B cell (primary cell): ENCODE measurements at regions not wholly inside any gene's neighbourhood (a gene's known extent, or its start where the extent isn't known, plus 50 kb on each side); places are given as distances from the start of the nearest gene placed in this dataset.

Experiments used
- EZH2 ChIP-seq: IDR thresholded peaks from 2 replicates; pipeline ENCODE4 v1.6.1; 2012; ENCODE audit warnings: borderline replicate concordance, low read depth, mild to moderate bottlenecking, moderate library complexity, low read length; ENCODE audit not compliant: insufficient read depth, poor library complexity, severe bottlenecking
- TF ChIP-seq, protein P1 (sequence below): fragments of 200-600 bp; IDR thresholded peaks from one replicate; pipeline ENCODE4 v1.8.0; 2022; ENCODE audit warnings: antibody characterized with exemption, mild to moderate bottlenecking

- TF ChIP-seq, protein P1, sequence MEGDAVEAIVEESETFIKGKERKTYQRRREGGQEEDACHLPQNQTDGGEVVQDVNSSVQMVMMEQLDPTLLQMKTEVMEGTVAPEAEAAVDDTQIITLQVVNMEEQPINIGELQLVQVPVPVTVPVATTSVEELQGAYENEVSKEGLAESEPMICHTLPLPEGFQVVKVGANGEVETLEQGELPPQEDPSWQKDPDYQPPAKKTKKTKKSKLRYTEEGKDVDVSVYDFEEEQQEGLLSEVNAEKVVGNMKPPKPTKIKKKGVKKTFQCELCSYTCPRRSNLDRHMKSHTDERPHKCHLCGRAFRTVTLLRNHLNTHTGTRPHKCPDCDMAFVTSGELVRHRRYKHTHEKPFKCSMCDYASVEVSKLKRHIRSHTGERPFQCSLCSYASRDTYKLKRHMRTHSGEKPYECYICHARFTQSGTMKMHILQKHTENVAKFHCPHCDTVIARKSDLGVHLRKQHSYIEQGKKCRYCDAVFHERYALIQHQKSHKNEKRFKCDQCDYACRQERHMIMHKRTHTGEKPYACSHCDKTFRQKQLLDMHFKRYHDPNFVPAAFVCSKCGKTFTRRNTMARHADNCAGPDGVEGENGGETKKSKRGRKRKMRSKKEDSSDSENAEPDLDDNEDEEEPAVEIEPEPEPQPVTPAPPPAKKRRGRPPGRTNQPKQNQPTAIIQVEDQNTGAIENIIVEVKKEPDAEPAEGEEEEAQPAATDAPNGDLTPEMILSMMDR: no peak
- no peak for TF ChIP-seq EZH2
These were observed 92.0 kb upstream of the PRSS58 start for GRCh38 chr7:142349670-142350405.
